HCT116 (cell line): ENCODE measurements at regions not wholly inside any gene's neighbourhood (a gene's known extent, or its start where the extent isn't known, plus 50 kb on each side); places are given as distances from the start of the nearest gene placed in this dataset.

Experiments
- CTCF ChIP-seq, 3 experiments: fragments of 200-600 bp in 1 of 3; sonication (generic) in 1 of 3; IDR thresholded peaks in 2 of 3; conservative IDR thresholded peaks in 1 of 3; 2 replicates each; pipeline ENCODE4 v1.5.1; 2012 to 2017; ENCODE audit warnings: low read depth in 2 of 3, low read length in 2 of 3, antibody characterized with exemption in 1 of 3, borderline replicate concordance in 1 of 3, control low read depth in 1 of 3, mild to moderate bottlenecking in 1 of 3, mixed read lengths in 1 of 3, mixed run types in 1 of 3, moderate library complexity in 1 of 3; ENCODE audit not compliant: insufficient read depth in 1 of 3
- EZH2 ChIP-seq: fragments of 200-600 bp; sonication (generic); IDR thresholded peaks from 2 replicates; pipeline ENCODE4 v1.6.1; 2017; ENCODE audit warnings: antibody characterized with exemption, mixed run types
- MAX ChIP-seq: IDR thresholded peaks from 2 replicates; pipeline ENCODE4 v1.6.1; 2012
- POLR2A ChIP-seq: IDR thresholded peaks from 2 replicates; pipeline ENCODE4 v1.7.0; 2011; ENCODE audit warnings: borderline replicate concordance; ENCODE audit not compliant: insufficient read depth, insufficient read length; ENCODE audit errors: extremely low read depth
- POLR2AphosphoS5 ChIP-seq: IDR thresholded peaks from 2 replicates; pipeline ENCODE4 v1.6.1; 2011; ENCODE audit warnings: mild to moderate bottlenecking, low read depth, low read length, moderate library complexity
- RAD21 ChIP-seq: IDR thresholded peaks from 2 replicates; pipeline ENCODE4 v1.6.1; 2012; ENCODE audit warnings: low read depth, mild to moderate bottlenecking
- SP1 ChIP-seq: IDR thresholded peaks from 2 replicates; pipeline ENCODE4 v1.6.1; 2012; ENCODE audit warnings: low read depth
- YY1 ChIP-seq: IDR thresholded peaks from 2 replicates; pipeline ENCODE4 v1.6.1; 2011; ENCODE audit warnings: low read length, low read depth, moderate library complexity, mild to moderate bottlenecking; ENCODE audit not compliant: insufficient replicate concordance; ENCODE audit errors: extremely low read depth

GRCh38 chr17:72492494-72492893 is 371.7 kb downstream of the SOX9 start:
- TF ChIP-seq CTCF (IDR thresholded peaks at IDR 0.05 in 2 of 3, conservative IDR thresholded peaks at IDR 0.05 in 1 of 3; ENCODE audit: borderline replicate concordance in 1 of 3, insufficient read depth in 1 of 3, low read depth in 2 of 3, low read length in 2 of 3) (no peak), YY1 (no peak), POLR2A (no peak), EZH2 (no peak), POLR2AphosphoS5 (no peak), MAX (no peak), SP1 (no peak), RAD21 (no peak)
